SU-DHL-6 (cell line): ENCODE measurements at regions not wholly inside any gene's neighbourhood (a gene's known extent, or its start where the extent isn't known, plus 50 kb on each side); places are given as distances from the start of the nearest gene placed in this dataset.

Experiments used
- CTCF ChIP-seq: fragments of 200-600 bp; sonication (generic); IDR thresholded peaks from one replicate; pipeline ENCODE4 v1.5.1; 2017; ENCODE audit warnings: antibody characterized with exemption, mild to moderate bottlenecking, low read length, moderate library complexity; ENCODE audit not compliant: insufficient read depth, poor library complexity, severe bottlenecking
- EZH2phosphoT487 ChIP-seq: fragments of 200-600 bp; sonication (generic), shearing (Covaris generic); conservative IDR thresholded peaks from 2 replicates; pipeline ENCODE4 v1.6.1; 2018; ENCODE audit warnings: mild to moderate bottlenecking, antibody characterized with exemption, low read length, moderate library complexity, mixed read lengths

DNA sequence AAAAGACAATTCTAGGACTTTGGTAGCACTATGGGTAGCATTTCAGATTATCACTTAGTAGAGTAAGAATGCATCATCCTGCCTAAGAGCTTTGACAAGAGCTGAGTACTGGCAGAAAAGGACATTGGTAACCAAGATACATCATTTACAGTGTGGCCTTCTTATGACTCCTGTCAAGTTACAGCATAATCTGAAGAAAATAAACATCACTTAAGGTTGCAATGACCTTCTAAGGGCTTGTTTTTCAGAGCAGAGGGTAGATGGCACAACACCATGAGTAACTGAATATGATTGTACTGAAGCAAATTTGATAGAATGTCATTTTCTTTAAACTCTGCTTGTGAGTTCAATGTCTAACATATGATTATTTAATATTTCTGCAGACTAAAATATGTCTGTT lies 822.6 kb downstream of the TBC1D32 start:
- TF ChIP-seq CTCF (no peak), EZH2phosphoT487 (no peak)
